WTC11 (cell line): ENCODE measurements at regions not wholly inside any gene's neighbourhood (a gene's known extent, or its start where the extent isn't known, plus 50 kb on each side); places are given as distances from the start of the nearest gene placed in this dataset.

ENCODE experiments used
- ATAC-seq: fragments of 200-7000 bp; cut with Tn5 transposase; 2 replicates; pipeline ENCODE4 v1.10.0; 2021; ENCODE audit warnings: mild to moderate bottlenecking, moderate library complexity
- CTCF ChIA-PET: fragments of 300-600 bp; sonication (Branson Sonifier 250); formaldehyde crosslinking; loops from one replicate; lab custom pipeline; 2021; ENCODE audit warnings: antibody characterized with exemption; lab: Charles Lee
- POLR2A ChIA-PET: fragments of 350-600 bp; sonication (Branson Sonifier 250); formaldehyde crosslinking; loops from one replicate; lab custom pipeline; 2021; ENCODE audit warnings: antibody characterized with exemption; lab: Charles Lee
- DNase-seq: peaks from one replicate; pipeline ENCODE4 v3.0.0; 2021; ENCODE audit warnings: low spot score
- H3K27ac Mint-ChIP-seq: 2 replicates; pipeline ENCODE4 v1.8.0; 2021; ENCODE audit warnings: mixed read lengths
- H3K27me3 Mint-ChIP-seq: 2 replicates; pipeline ENCODE4 v1.8.0; 2021; ENCODE audit warnings: low read depth, mild to moderate bottlenecking, moderate library complexity, mixed read lengths
- H3K36me3 Mint-ChIP-seq: 2 replicates; pipeline ENCODE4 v1.8.0; 2021; ENCODE audit warnings: mixed read lengths
- H3K4me1 Mint-ChIP-seq: 2 replicates; pipeline ENCODE4 v1.8.0; 2022; ENCODE audit warnings: mixed read lengths
- H3K4me3 Mint-ChIP-seq: 2 replicates; pipeline ENCODE4 v1.8.0; 2021; ENCODE audit warnings: mild to moderate bottlenecking, moderate library complexity, mixed read lengths
- H3K9me3 Mint-ChIP-seq: 2 replicates; pipeline ENCODE4 v1.8.0; 2021; ENCODE audit warnings: mixed read lengths
- ESRRA ChIP-seq: sonication (generic); formaldehyde crosslinking; IDR thresholded peaks from 2 replicates; pipeline ENCODE4 v1.8.1; 2022; ENCODE audit warnings: mild to moderate bottlenecking, missing genetic modification reagents, borderline replicate concordance
- GTF2I ChIP-seq: fragments of 250-450 bp; sonication (Bioruptor Pico); conservative IDR thresholded peaks from 2 replicates; pipeline ENCODE4 v1.4.0; 2021; ENCODE audit warnings: mild to moderate bottlenecking
- JUN ChIP-seq: sonication (generic); formaldehyde crosslinking; IDR thresholded peaks from 2 replicates; pipeline ENCODE4 v1.8.0; 2023; ENCODE audit warnings: mild to moderate bottlenecking, missing genetic modification reagents
- MYBL2 ChIP-seq: sonication (generic); formaldehyde crosslinking; IDR thresholded peaks from 2 replicates; pipeline ENCODE4 v1.8.1; 2023; ENCODE audit warnings: mild to moderate bottlenecking, moderate library complexity, missing genetic modification reagents
- NFE2L1 ChIP-seq: sonication (generic); formaldehyde crosslinking; IDR thresholded peaks from 2 replicates; pipeline ENCODE4 v1.8.1; 2023; ENCODE audit warnings: missing genetic modification reagents
- TEAD4 ChIP-seq: sonication (generic); formaldehyde crosslinking; IDR thresholded peaks from 2 replicates; pipeline ENCODE4 v1.8.0; 2022; ENCODE audit warnings: mild to moderate bottlenecking, missing genetic modification reagents
- ZNF219 ChIP-seq: sonication (generic); formaldehyde crosslinking; IDR thresholded peaks from 2 replicates; pipeline ENCODE4 v1.8.0; 2023; ENCODE audit warnings: missing genetic modification reagents, mild to moderate bottlenecking, borderline replicate concordance
- ZNF423 ChIP-seq: fragments of 250-450 bp; sonication (Bioruptor Pico); IDR thresholded peaks from 2 replicates; pipeline ENCODE4 v2.1.2; 2022; ENCODE audit warnings: mild to moderate bottlenecking, moderate library complexity
- TF ChIP-seq, protein P1 (sequence below): sonication (generic); formaldehyde crosslinking; conservative IDR thresholded peaks from 2 replicates; pipeline ENCODE4 v1.8.1; 2022; ENCODE audit warnings: mild to moderate bottlenecking, missing genetic modification reagents
- TF ChIP-seq, protein P2 (sequence below): fragments of 200-600 bp; IDR thresholded peaks from 2 replicates; pipeline ENCODE4 v1.8.0; 2022; ENCODE audit warnings: antibody characterized with exemption
- TF ChIP-seq, protein P3 (sequence below): sonication (generic); formaldehyde crosslinking; IDR thresholded peaks from 2 replicates; pipeline ENCODE4 v1.8.0; 2023; ENCODE audit warnings: mild to moderate bottlenecking, missing genetic modification reagents
- TF ChIP-seq, protein P4 (sequence below): sonication (generic); formaldehyde crosslinking; IDR thresholded peaks from 2 replicates; pipeline ENCODE4 v1.8.1; 2022; ENCODE audit warnings: low read depth, missing genetic modification reagents, borderline replicate concordance
- TF ChIP-seq, protein P5 (sequence below): fragments of 250-450 bp; sonication (Bioruptor Pico); IDR thresholded peaks from 2 replicates; pipeline ENCODE4 v1.9.0; 2021; ENCODE audit warnings: moderate library complexity, mild to moderate bottlenecking, inconsistent platforms, borderline replicate concordance
- TF ChIP-seq, protein P6 (sequence below): sonication (generic); formaldehyde crosslinking; IDR thresholded peaks from 2 replicates; pipeline ENCODE4 v1.8.0; 2022; ENCODE audit warnings: missing genetic modification reagents

DNA sequence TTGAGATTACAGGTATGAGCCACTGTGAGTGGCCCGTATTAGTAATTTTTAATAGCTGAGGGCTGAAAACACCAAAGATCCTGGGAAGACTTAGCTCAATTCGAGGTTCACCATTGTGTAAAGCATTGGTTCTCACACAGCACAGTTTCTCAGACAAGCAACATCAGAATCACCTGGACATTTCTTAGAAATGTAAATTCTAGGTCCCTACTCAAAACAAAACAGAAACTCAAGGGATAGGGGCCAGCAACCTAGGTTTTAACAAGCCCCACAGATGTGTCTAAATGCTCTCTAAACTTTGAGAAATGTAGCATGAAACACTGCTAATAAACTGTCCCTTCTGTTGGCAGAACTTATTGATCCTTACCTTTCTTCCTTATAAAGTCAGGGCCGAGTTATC is 681.2 kb downstream of the RNF144A start:
- peaks cover 10% of the 10 kb centered on the region for H3K9me3 Mint-ChIP-seq
- TF ChIP-seq NFE2L1 (no peak), JUN (CRISPR knock-in tag) (no peak), ZNF219 (CRISPR knock-in tag) (no peak), GTF2I (CRISPR knock-in tag) (no peak)
- TF ChIP-seq, protein P1, sequence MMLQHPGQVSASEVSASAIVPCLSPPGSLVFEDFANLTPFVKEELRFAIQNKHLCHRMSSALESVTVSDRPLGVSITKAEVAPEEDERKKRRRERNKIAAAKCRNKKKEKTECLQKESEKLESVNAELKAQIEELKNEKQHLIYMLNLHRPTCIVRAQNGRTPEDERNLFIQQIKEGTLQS (CRISPR knock-in tag): no peak
- TF ChIP-seq, protein P2, sequence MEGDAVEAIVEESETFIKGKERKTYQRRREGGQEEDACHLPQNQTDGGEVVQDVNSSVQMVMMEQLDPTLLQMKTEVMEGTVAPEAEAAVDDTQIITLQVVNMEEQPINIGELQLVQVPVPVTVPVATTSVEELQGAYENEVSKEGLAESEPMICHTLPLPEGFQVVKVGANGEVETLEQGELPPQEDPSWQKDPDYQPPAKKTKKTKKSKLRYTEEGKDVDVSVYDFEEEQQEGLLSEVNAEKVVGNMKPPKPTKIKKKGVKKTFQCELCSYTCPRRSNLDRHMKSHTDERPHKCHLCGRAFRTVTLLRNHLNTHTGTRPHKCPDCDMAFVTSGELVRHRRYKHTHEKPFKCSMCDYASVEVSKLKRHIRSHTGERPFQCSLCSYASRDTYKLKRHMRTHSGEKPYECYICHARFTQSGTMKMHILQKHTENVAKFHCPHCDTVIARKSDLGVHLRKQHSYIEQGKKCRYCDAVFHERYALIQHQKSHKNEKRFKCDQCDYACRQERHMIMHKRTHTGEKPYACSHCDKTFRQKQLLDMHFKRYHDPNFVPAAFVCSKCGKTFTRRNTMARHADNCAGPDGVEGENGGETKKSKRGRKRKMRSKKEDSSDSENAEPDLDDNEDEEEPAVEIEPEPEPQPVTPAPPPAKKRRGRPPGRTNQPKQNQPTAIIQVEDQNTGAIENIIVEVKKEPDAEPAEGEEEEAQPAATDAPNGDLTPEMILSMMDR: no peak
- TF ChIP-seq, protein P3, sequence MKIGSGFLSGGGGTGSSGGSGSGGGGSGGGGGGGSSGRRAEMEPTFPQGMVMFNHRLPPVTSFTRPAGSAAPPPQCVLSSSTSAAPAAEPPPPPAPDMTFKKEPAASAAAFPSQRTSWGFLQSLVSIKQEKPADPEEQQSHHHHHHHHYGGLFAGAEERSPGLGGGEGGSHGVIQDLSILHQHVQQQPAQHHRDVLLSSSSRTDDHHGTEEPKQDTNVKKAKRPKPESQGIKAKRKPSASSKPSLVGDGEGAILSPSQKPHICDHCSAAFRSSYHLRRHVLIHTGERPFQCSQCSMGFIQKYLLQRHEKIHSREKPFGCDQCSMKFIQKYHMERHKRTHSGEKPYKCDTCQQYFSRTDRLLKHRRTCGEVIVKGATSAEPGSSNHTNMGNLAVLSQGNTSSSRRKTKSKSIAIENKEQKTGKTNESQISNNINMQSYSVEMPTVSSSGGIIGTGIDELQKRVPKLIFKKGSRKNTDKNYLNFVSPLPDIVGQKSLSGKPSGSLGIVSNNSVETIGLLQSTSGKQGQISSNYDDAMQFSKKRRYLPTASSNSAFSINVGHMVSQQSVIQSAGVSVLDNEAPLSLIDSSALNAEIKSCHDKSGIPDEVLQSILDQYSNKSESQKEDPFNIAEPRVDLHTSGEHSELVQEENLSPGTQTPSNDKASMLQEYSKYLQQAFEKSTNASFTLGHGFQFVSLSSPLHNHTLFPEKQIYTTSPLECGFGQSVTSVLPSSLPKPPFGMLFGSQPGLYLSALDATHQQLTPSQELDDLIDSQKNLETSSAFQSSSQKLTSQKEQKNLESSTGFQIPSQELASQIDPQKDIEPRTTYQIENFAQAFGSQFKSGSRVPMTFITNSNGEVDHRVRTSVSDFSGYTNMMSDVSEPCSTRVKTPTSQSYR (CRISPR knock-in tag): no peak
- TF ChIP-seq, protein P4, sequence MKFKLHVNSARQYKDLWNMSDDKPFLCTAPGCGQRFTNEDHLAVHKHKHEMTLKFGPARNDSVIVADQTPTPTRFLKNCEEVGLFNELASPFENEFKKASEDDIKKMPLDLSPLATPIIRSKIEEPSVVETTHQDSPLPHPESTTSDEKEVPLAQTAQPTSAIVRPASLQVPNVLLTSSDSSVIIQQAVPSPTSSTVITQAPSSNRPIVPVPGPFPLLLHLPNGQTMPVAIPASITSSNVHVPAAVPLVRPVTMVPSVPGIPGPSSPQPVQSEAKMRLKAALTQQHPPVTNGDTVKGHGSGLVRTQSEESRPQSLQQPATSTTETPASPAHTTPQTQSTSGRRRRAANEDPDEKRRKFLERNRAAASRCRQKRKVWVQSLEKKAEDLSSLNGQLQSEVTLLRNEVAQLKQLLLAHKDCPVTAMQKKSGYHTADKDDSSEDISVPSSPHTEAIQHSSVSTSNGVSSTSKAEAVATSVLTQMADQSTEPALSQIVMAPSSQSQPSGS (CRISPR knock-in tag): no peak
- TF ChIP-seq, protein P5, sequence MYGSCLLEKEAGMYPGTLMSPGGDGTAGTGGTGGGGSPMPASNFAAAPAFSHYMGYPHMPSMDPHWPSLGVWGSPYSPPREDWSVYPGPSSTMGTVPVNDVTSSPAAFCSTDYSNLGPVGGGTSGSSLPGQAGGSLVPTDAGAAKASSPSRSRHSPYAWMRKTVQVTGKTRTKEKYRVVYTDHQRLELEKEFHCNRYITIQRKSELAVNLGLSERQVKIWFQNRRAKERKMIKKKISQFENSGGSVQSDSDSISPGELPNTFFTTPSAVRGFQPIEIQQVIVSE (CRISPR knock-in tag): no peak
- TF ChIP-seq, protein P6, sequence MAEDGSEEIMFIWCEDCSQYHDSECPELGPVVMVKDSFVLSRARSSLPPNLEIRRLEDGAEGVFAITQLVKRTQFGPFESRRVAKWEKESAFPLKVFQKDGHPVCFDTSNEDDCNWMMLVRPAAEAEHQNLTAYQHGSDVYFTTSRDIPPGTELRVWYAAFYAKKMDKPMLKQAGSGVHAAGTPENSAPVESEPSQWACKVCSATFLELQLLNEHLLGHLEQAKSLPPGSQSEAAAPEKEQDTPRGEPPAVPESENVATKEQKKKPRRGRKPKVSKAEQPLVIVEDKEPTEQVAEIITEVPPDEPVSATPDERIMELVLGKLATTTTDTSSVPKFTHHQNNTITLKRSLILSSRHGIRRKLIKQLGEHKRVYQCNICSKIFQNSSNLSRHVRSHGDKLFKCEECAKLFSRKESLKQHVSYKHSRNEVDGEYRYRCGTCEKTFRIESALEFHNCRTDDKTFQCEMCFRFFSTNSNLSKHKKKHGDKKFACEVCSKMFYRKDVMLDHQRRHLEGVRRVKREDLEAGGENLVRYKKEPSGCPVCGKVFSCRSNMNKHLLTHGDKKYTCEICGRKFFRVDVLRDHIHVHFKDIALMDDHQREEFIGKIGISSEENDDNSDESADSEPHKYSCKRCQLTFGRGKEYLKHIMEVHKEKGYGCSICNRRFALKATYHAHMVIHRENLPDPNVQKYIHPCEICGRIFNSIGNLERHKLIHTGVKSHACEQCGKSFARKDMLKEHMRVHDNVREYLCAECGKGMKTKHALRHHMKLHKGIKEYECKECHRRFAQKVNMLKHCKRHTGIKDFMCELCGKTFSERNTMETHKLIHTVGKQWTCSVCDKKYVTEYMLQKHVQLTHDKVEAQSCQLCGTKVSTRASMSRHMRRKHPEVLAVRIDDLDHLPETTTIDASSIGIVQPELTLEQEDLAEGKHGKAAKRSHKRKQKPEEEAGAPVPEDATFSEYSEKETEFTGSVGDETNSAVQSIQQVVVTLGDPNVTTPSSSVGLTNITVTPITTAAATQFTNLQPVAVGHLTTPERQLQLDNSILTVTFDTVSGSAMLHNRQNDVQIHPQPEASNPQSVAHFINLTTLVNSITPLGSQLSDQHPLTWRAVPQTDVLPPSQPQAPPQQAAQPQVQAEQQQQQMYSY: no peak
- TF ChIP-seq, all 79 proteins: peak for 0
- H3K27ac Mint-ChIP-seq: no peak overlapping the region
- DNase-seq: no peak
- ChIA-PET CTCF (no interaction called here), POLR2A (no interaction called here)
- H3K4me3 Mint-ChIP-seq: no peak overlapping the region
- H3K27me3 Mint-ChIP-seq: no peaks in the 10 kb centered on the region; the same call in 1 of the 2 replicates
- no peaks in the 10 kb centered on the region for H3K4me1 Mint-ChIP-seq
- no peak for ATAC-seq
- no peaks in the 10 kb centered on the region for H3K36me3 Mint-ChIP-seq

DNA sequence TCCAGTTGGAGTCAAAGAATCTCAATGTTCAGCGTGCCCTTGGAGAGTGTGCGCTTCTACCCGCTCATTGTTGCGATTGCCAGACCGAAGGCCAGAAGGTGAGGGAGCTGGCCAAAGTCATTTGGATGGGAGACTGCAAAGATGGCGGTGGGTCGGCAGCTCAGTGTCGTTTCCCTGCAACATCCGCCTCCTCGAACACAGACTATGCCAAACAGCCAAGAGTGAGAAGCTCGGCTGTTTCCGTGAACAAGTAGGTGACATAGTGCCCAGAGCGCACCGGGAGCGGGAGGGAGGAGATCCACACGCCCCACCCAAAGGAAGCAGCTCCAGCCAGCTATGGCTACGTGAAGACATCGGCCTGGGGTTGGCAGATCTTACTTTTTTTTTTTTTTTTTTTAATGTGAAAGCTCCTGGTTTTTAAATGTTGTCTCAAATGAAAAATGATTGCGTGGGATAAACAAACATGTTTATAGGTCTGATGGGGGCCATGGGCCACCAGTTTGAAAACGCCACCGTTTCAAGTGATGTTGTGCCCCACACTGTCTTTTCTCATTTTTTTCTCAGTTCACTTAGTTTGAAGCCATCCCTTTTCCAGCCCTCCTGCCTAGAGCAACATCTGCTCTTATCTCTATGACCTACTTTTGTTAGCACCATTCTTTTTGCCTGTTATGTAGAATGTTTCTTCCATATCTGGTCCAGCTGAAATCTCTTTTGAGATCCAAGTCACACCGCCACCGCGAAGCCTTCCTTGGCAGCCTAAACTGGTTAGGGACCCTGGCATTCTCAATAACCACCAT is 682.4 kb downstream of the RNF144A start:
- Mint-ChIP-seq H3K27me3 (no peaks in the 10 kb centered on the region; the same call in 1 of the 2 replicates), H3K36me3 (no peaks in the 10 kb centered on the region), H3K27ac (no peak overlapping the region), H3K4me1 (no peaks in the 10 kb centered on the region), H3K4me3 (no peak overlapping the region), H3K9me3 (peaks cover 10% of the 10 kb centered on the region)
- TF ChIP-seq MYBL2 (CRISPR knock-in tag): no peak
- TF ChIP-seq ESRRA (CRISPR knock-in tag): no peak
- no peak for TF ChIP-seq ZNF423 (CRISPR knock-in tag)
- no peak for TF ChIP-seq TEAD4
- DNase-seq: no peak
- ATAC-seq: no peak
- ChIA-PET CTCF (interaction anchor here (0.7 kb wide), 1 partner anchor 173 kb away, joined by 4 read pairs; no protein-coding TSS in a partner anchor), POLR2A (no interaction called here)
